ENCODE measurements at regions not wholly inside any gene's neighbourhood (a gene's known extent, or its start where the extent isn't known, plus 50 kb on each side); places are given as distances from the start of the nearest gene placed in this dataset.
"Not testable (repeated sequence)": the region's sequence is repeated elsewhere in the genome, so short reads cannot be mapped to it uniquely, and the experiment has no call there.

GRCh38 chr2:111309231-111310075 is 188.7 kb downstream of the BCL2L11 start:
- H3K27me3 ChIP-seq (replicated peaks); H3K4me1 ChIP-seq (replicated peaks); H3K36me3 ChIP-seq; H3K27ac ChIP-seq; H3K9me3 ChIP-seq (replicated peaks); DNase-seq (ENCODE audit: low read depth in 1 of 2, low spot score in 2 of 2); H3K4me3 ChIP-seq: not testable (repeated sequence)

DNA sequence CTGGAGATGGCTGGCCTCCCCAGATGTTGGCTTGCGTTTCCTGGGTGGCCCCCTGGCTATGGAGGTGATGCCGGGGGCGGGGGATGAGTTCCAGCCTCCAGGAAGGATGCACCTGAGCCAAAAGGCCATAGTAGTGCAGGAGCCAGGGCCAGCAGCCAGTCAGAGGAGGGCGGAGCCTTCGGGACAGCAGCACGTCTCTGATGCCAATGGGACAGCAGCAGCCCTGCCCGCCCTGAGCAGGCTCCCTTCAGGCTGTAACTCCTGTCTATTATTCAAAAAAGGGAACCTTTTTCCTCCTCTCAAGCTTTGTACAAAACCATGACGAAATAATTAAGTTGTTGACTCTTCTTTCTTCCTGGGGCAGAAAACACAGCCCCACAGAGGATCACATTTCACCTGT is 189.7 kb downstream of the BCL2L11 start:
- not testable (repeated sequence) for H3K27ac ChIP-seq; H3K4me3 ChIP-seq; H3K27me3 ChIP-seq (replicated peaks); H3K4me1 ChIP-seq (replicated peaks); H3K9me3 ChIP-seq (replicated peaks); H3K36me3 ChIP-seq; DNase-seq (ENCODE audit: low read depth in 1 of 2, low spot score in 2 of 2)

- DNase-seq (ENCODE audit: low read depth in 1 of 2, low spot score in 2 of 2); H3K9me3 ChIP-seq (replicated peaks); H3K4me1 ChIP-seq (replicated peaks); H3K36me3 ChIP-seq; H3K27ac ChIP-seq; H3K27me3 ChIP-seq (replicated peaks); H3K4me3 ChIP-seq: not testable (repeated sequence)
Observed at GRCh38 chr2:111311568-111311967, 190.9 kb downstream of the BCL2L11 start.

- not testable (repeated sequence) for H3K4me1 ChIP-seq (replicated peaks); H3K36me3 ChIP-seq; H3K27ac ChIP-seq; H3K4me3 ChIP-seq; H3K9me3 ChIP-seq (replicated peaks); H3K27me3 ChIP-seq (replicated peaks)
- peak; percentile 63 to 76 for DNase-seq (ENCODE audit: low read depth in 1 of 2, low spot score in 2 of 2)
Observed at GRCh38 chr2:111312897-111313607, 192.3 kb downstream of the BCL2L11 start.

DNA sequence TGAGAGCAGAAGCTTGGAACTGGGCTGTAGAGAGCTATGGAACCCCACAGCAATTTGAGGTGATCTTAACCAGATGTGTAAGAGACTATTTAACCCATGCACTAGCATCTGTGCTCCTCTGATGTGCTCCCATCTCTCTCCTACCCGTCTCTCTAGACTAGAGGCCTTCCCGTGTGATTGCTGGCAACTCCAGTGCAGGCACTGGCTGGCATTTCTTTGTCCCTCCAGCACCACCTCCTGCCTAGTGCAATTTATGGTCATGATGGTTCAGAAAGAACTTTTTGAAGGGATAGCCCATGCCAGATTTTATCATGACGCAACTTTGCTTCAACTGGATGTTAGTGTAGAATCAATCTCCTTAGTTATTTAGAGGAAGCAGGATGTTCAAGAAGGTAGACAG is 193.0 kb downstream of the BCL2L11 start:
- not testable (repeated sequence) for H3K27ac ChIP-seq; H3K9me3 ChIP-seq (replicated peaks); H3K27me3 ChIP-seq (replicated peaks); H3K4me1 ChIP-seq (replicated peaks); DNase-seq (ENCODE audit: low read depth in 1 of 2, low spot score in 2 of 2); H3K4me3 ChIP-seq; H3K36me3 ChIP-seq

- not testable (repeated sequence) for DNase-seq (ENCODE audit: low read depth in 1 of 2, low spot score in 2 of 2); H3K9me3 ChIP-seq (replicated peaks); H3K4me1 ChIP-seq (replicated peaks); H3K27me3 ChIP-seq (replicated peaks); H3K4me3 ChIP-seq; H3K36me3 ChIP-seq; H3K27ac ChIP-seq
Observed at GRCh38 chr2:111315188-111315917, 194.6 kb downstream of the BCL2L11 start.

DNA sequence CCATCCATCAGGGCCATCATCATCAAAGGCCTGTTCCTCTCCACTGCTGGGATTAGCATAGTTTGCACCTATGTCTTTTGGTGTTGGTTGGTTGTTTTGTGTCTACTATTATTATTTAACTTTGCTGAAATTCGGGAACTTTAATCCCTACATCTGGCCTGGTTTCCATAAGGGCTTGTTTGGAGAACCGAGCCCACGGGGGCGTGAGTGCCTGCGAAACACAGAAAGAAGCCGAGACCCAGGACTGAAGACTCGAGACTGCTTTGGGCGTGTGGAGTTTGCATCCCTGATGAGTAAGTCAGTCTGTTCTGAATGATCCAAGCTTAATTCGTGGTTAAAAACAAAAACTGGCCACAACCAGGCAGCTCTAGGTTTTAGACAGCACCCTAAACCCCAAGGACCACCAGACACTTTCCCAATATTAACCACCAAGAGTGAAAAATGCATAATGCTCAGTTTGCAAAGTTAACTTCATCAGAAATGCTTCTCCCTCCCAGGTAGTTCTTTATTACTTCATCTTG is 195.6 kb downstream of the BCL2L11 start:
- H3K36me3 ChIP-seq; H3K9me3 ChIP-seq (replicated peaks); H3K4me3 ChIP-seq; H3K27ac ChIP-seq; H3K27me3 ChIP-seq (replicated peaks); DNase-seq (ENCODE audit: low read depth in 1 of 2, low spot score in 2 of 2); H3K4me1 ChIP-seq (replicated peaks): not testable (repeated sequence)

GRCh38 chr2:111316881-111317549 is 196.3 kb downstream of the BCL2L11 start:
- H3K27me3 ChIP-seq (replicated peaks); DNase-seq (ENCODE audit: low read depth in 1 of 2, low spot score in 2 of 2): not testable (repeated sequence)

DNA sequence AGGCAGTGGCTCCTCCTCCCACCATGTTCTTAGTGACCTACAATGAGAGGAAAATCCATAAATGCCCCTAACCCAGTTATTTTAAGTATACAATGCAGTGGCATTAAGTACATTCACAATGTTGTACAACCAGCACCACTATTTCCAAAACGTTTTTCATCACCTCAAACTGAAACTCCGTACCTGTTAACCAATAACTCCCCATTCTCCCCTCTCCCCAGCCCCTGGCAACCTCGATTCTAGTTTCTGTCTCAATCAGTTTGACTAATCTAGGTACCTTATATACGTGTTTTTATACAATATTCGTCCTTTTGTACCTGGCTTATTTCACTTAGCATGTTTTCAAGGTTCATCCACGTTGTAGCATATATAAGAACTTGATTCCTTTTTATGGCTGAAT is 198.8 kb downstream of the BCL2L11 start:
- H3K4me3 ChIP-seq; H3K36me3 ChIP-seq; H3K4me1 ChIP-seq (replicated peaks); H3K27me3 ChIP-seq (replicated peaks); DNase-seq (ENCODE audit: low read depth in 1 of 2, low spot score in 2 of 2); H3K27ac ChIP-seq; H3K9me3 ChIP-seq (replicated peaks): not testable (repeated sequence)

More at GRCh38 chr2:111316881-111317549, 196.3 kb downstream of the BCL2L11 start:
- not testable (repeated sequence) for H3K4me3 ChIP-seq; H3K27ac ChIP-seq; H3K9me3 ChIP-seq (replicated peaks); H3K36me3 ChIP-seq; H3K4me1 ChIP-seq (replicated peaks)

- not testable (repeated sequence) for H3K9me3 ChIP-seq (replicated peaks); H3K36me3 ChIP-seq; DNase-seq (ENCODE audit: low read depth in 1 of 2, low spot score in 2 of 2); H3K27me3 ChIP-seq (replicated peaks); H3K4me1 ChIP-seq (replicated peaks); H3K27ac ChIP-seq; H3K4me3 ChIP-seq
Observed at GRCh38 chr2:111320264-111320663, 199.6 kb downstream of the BCL2L11 start.

DNA sequence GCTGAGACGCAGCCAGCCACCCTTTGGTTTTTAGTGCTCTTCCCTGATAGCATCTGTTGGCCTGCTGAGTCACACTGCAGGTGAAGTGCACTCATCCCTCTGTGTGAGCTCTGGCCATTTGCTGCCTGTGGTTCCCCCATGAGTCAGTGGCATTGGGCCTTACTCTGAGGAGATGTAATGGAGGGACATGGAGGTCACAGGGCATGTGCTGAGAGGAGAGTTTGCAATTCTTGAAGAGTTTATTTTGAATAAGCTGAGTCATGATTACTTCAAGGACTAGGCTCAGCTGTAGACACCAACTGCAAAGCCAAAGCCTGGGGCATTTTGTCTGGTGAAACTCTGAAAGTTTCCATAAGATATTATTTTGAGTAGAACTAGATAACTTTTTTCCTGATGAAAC is 200.3 kb downstream of the BCL2L11 start:
- H3K27me3 ChIP-seq (replicated peaks); H3K9me3 ChIP-seq (replicated peaks); H3K4me1 ChIP-seq (replicated peaks); H3K36me3 ChIP-seq; H3K27ac ChIP-seq; H3K4me3 ChIP-seq: not testable (repeated sequence)
- DNase-seq (ENCODE audit: low read depth in 1 of 2, low spot score in 2 of 2) = peak; percentile 77 to 86

- H3K4me3 ChIP-seq; H3K4me1 ChIP-seq (replicated peaks); H3K27me3 ChIP-seq (replicated peaks); H3K9me3 ChIP-seq (replicated peaks); H3K36me3 ChIP-seq; H3K27ac ChIP-seq; DNase-seq (ENCODE audit: low read depth in 1 of 2, low spot score in 2 of 2): not testable (repeated sequence)
Observed at GRCh38 chr2:111323384-111323783, 202.7 kb downstream of the BCL2L11 start.

DNA sequence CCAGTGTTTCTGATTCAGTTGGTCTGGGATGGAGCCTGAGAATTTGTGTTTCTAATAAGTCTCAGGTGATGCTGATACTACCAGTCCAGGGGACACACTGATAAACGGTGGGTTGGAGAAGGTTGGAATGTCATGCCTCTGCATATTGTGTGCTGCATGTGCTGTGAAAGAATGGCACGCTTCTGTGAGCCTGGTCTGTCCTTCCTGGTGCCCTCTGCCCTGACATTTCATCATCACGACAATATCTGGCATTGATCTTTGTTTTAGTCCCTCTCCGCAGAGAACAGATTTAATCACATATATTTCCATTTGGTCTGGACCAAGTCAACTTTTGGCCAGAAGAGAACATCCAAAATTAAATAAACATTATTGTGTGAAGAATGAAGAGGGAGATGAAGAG is 207.0 kb downstream of the BCL2L11 start:
- H3K27me3 ChIP-seq (replicated peaks); H3K27ac ChIP-seq; H3K36me3 ChIP-seq; H3K4me3 ChIP-seq; H3K9me3 ChIP-seq (replicated peaks); H3K4me1 ChIP-seq (replicated peaks); DNase-seq (ENCODE audit: low read depth in 1 of 2, low spot score in 2 of 2): not testable (repeated sequence)

Measured in SJSA1 (cell line).